ENCODE measurements at regions not wholly inside any gene's neighbourhood (a gene's known extent, or its start where the extent isn't known, plus 50 kb on each side); places are given as distances from the start of the nearest gene placed in this dataset.

GRCh38 chr3:153901991-153902390, 219.2 kb upstream of the ARHGEF26 start:
- Histone ChIP-seq H3K9me2 (replicated peaks; ENCODE audit: insufficient read depth) (no peaks in the 10 kb centered on the region), H3K4me2 (no peak overlapping the region), H3K4me1 (ENCODE audit: insufficient read depth) (no peaks in the 10 kb centered on the region), H4K20me1 (ENCODE audit: insufficient read depth, poor library complexity, severe bottlenecking) (no peaks in the 10 kb centered on the region), H3K27me3 (no peaks in the 10 kb centered on the region), H3K4me3 (no peak overlapping the region), H3K79me2 (no peaks in the 10 kb centered on the region), H3K9me3 (ENCODE audit: low read depth) (no peaks in the 10 kb centered on the region), H3K36me3 (replicated peaks; ENCODE audit: insufficient read depth, low read depth) (no peaks in the 10 kb centered on the region), H2AFZ (no peak overlapping the region), H3K27ac (no peak overlapping the region)
- no peak for DNase-seq (ENCODE audit: low spot score)
- WGBS (ENCODE audit: low lambda C conversion rate, missing lambda C conversion rate): 84% methylated on average over 3 of the region's 3 CpGs
- TF ChIP-seq EZH2phosphoT487 (IDR thresholded peaks at IDR 0.05; ENCODE audit: low read depth, severe bottlenecking, unreplicated experiment) (no peak), EZH2 (IDR thresholded peaks at IDR 0.05; ENCODE audit: borderline replicate concordance) (no peak)
- TF ChIP-seq, protein P1, sequence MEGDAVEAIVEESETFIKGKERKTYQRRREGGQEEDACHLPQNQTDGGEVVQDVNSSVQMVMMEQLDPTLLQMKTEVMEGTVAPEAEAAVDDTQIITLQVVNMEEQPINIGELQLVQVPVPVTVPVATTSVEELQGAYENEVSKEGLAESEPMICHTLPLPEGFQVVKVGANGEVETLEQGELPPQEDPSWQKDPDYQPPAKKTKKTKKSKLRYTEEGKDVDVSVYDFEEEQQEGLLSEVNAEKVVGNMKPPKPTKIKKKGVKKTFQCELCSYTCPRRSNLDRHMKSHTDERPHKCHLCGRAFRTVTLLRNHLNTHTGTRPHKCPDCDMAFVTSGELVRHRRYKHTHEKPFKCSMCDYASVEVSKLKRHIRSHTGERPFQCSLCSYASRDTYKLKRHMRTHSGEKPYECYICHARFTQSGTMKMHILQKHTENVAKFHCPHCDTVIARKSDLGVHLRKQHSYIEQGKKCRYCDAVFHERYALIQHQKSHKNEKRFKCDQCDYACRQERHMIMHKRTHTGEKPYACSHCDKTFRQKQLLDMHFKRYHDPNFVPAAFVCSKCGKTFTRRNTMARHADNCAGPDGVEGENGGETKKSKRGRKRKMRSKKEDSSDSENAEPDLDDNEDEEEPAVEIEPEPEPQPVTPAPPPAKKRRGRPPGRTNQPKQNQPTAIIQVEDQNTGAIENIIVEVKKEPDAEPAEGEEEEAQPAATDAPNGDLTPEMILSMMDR (IDR thresholded peaks at IDR 0.05; ENCODE audit: poor library complexity): no peak

DNA sequence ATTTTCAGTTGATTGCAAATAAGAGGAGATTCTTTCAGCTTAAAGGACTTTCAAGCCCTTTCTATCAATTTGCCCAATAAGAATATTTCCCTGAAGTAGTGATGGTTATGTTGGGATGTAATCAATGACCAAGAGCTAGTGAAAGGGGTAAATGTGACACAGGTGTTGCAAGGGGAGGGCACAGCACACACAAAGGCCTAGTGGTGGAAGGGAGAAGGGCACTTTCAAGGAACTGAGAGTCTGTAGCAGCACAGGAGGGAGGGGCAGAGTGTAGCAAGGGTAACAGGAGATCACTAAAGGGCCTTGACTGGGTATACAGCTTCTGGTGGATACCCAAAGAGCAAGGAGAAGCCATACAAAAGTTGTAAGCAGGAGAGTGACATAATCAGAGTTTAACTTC, 217.8 kb upstream of the ARHGEF26 start:
- H4K20me1 ChIP-seq (ENCODE audit: insufficient read depth, poor library complexity, severe bottlenecking): no peaks in the 10 kb centered on the region
- H3K79me2 ChIP-seq: no peaks in the 10 kb centered on the region
- no peak overlapping the region for H3K4me2 ChIP-seq
- no peaks in the 10 kb centered on the region for H3K36me3 ChIP-seq (replicated peaks; ENCODE audit: insufficient read depth, low read depth)
- H3K4me1 ChIP-seq (ENCODE audit: insufficient read depth): no peaks in the 10 kb centered on the region
- no peak for DNase-seq (ENCODE audit: low spot score)
- TF ChIP-seq EZH2 (IDR thresholded peaks at IDR 0.05; ENCODE audit: borderline replicate concordance): no peak
- TF ChIP-seq, protein P1 (IDR thresholded peaks at IDR 0.05; ENCODE audit: poor library complexity): no peak
- TF ChIP-seq EZH2phosphoT487 (IDR thresholded peaks at IDR 0.05; ENCODE audit: low read depth, severe bottlenecking, unreplicated experiment): no peak
- H3K9me2 ChIP-seq (replicated peaks; ENCODE audit: insufficient read depth): no peaks in the 10 kb centered on the region
- no peak overlapping the region for H2AFZ ChIP-seq
- no peaks in the 10 kb centered on the region for H3K27me3 ChIP-seq
- no peak overlapping the region for H3K27ac ChIP-seq
- no peaks in the 10 kb centered on the region for H3K9me3 ChIP-seq (ENCODE audit: low read depth)
- no peak overlapping the region for H3K4me3 ChIP-seq

DNA sequence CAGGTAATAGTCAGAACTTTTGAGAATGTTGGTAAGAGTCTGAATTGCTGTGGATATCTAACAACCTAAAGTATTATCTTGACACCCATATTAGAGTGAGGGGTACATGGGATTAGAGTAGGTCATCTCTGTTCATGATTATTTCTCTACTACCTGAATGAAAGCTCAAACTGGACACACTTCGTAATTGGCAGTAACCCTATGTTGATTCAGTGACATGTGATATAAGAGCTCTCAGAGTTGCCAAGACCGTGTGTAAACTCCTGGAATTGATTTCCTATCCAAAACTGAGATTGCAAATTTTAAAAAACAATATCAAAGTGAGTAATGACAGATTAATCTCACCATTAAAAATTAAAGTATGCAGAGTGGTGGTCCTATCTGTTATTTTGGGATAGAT, 214.8 kb upstream of the ARHGEF26 start:
- H2AFZ ChIP-seq: no peak overlapping the region
- DNase-seq (ENCODE audit: low spot score): no peak
- no peaks in the 10 kb centered on the region for H3K79me2 ChIP-seq
- H3K36me3 ChIP-seq (replicated peaks; ENCODE audit: insufficient read depth, low read depth): no peaks in the 10 kb centered on the region
- H3K4me1 ChIP-seq (ENCODE audit: insufficient read depth): peaks cover 3% of the 10 kb centered on the region
- no peak overlapping the region for H3K4me3 ChIP-seq
- H3K4me2 ChIP-seq: no peak overlapping the region
- no peaks in the 10 kb centered on the region for H3K27me3 ChIP-seq
- H3K9me3 ChIP-seq (ENCODE audit: low read depth): no peaks in the 10 kb centered on the region
- WGBS (ENCODE audit: low lambda C conversion rate, missing lambda C conversion rate): 78% methylated on average over 2 of the region's 2 CpGs
- no peak for TF ChIP-seq EZH2 (IDR thresholded peaks at IDR 0.05; ENCODE audit: borderline replicate concordance)
- TF ChIP-seq EZH2phosphoT487 (IDR thresholded peaks at IDR 0.05; ENCODE audit: low read depth, severe bottlenecking, unreplicated experiment): no peak
- H3K27ac ChIP-seq: no peak overlapping the region
- H4K20me1 ChIP-seq (ENCODE audit: insufficient read depth, poor library complexity, severe bottlenecking): no peaks in the 10 kb centered on the region
- no peaks in the 10 kb centered on the region for H3K9me2 ChIP-seq (replicated peaks; ENCODE audit: insufficient read depth)

- WGBS (ENCODE audit: low lambda C conversion rate, missing lambda C conversion rate): 74% methylated on average over 1 of the region's 1 CpG
- no peaks in the 10 kb centered on the region for H3K9me3 ChIP-seq (ENCODE audit: low read depth)
- H3K27me3 ChIP-seq: no peaks in the 10 kb centered on the region
- no peaks in the 10 kb centered on the region for H3K79me2 ChIP-seq
- no peak overlapping the region for H3K4me2 ChIP-seq
- H3K4me1 ChIP-seq (ENCODE audit: insufficient read depth): peaks cover 3% of the 10 kb centered on the region
- H3K27ac ChIP-seq: no peak overlapping the region
- no peak overlapping the region for H3K4me3 ChIP-seq
- H3K9me2 ChIP-seq (replicated peaks; ENCODE audit: insufficient read depth): no peaks in the 10 kb centered on the region
- H2AFZ ChIP-seq: no peak overlapping the region
- no peak for TF ChIP-seq EZH2phosphoT487 (IDR thresholded peaks at IDR 0.05; ENCODE audit: low read depth, severe bottlenecking, unreplicated experiment)
- TF ChIP-seq EZH2 (IDR thresholded peaks at IDR 0.05; ENCODE audit: borderline replicate concordance): no peak
- TF ChIP-seq, protein P1 (IDR thresholded peaks at IDR 0.05; ENCODE audit: poor library complexity): no peak
- no peak for DNase-seq (ENCODE audit: low spot score)
- H4K20me1 ChIP-seq (ENCODE audit: insufficient read depth, poor library complexity, severe bottlenecking): no peaks in the 10 kb centered on the region
- no peaks in the 10 kb centered on the region for H3K36me3 ChIP-seq (replicated peaks; ENCODE audit: insufficient read depth, low read depth)
Observed at GRCh38 chr3:153910387-153910786, 210.8 kb upstream of the ARHGEF26 start.
